Stimulated activated CD4-positive, alpha-beta T cell treated with anti-CD3 and anti-CD28 coated beads, TNF-alpha, amount 100 ng/mL, for 4 hours (primary cell): ENCODE measurements at regions not wholly inside any gene's neighbourhood (a gene's known extent, or its start where the extent isn't known, plus 50 kb on each side); places are given as distances from the start of the nearest gene placed in this dataset.
"Not testable (repeated sequence)": the region's sequence is repeated elsewhere in the genome, so short reads cannot be mapped to it uniquely, and the experiment has no call there.

Experiments
- DNase-seq, 3 experiments: peaks; one replicate each; pipeline ENCODE4 v3.0.0-alpha.2; 2020; ENCODE audit warnings: low read depth in 3 of 3

GRCh38 chr14:104304451-104305351 lies 166.3 kb downstream of the KIF26A start:
- no peak for DNase-seq

GRCh38 chr14:104305511-104306449 lies 167.4 kb downstream of the KIF26A start:
- no peak for DNase-seq

GRCh38 chr14:104306450-104307040 lies 168.2 kb downstream of the KIF26A start:
- DNase-seq: no peak

GRCh38 chr14:104307246-104307626 lies 168.8 kb downstream of the KIF26A start:
- no peak for DNase-seq

GRCh38 chr14:104307627-104308401 lies 169.4 kb downstream of the KIF26A start:
- DNase-seq: no peak

- DNase-seq: not testable (repeated sequence)
Measured at GRCh38 chr14:104308534-104308933, 170.1 kb downstream of the KIF26A start.

GRCh38 chr14:104309657-104310369 lies 171.4 kb downstream of the KIF26A start:
- DNase-seq: no peak

GRCh38 chr14:104311358-104311757 lies 173.0 kb downstream of the KIF26A start:
- DNase-seq: no peak

GRCh38 chr14:104313674-104314073 lies 175.3 kb downstream of the KIF26A start:
- no peak for DNase-seq

GRCh38 chr14:104314251-104314941 lies 176.0 kb downstream of the KIF26A start:
- no peak for DNase-seq

GRCh38 chr14:104315169-104315568 lies 176.8 kb downstream of the KIF26A start:
- DNase-seq: no peak

GRCh38 chr14:104315625-104316024 lies 177.2 kb downstream of the KIF26A start:
- no peak for DNase-seq

- no peak for DNase-seq
Measured at GRCh38 chr14:104316121-104316722, 177.8 kb downstream of the KIF26A start.

- no peak for DNase-seq
Measured at GRCh38 chr14:104316723-104317491, 178.5 kb downstream of the KIF26A start.

- DNase-seq: no peak
Measured at GRCh38 chr14:104317492-104317805, 179.1 kb downstream of the KIF26A start.

- DNase-seq: no peak
Measured at GRCh38 chr14:104317975-104318557, 179.7 kb downstream of the KIF26A start.

GRCh38 chr14:104318558-104319490 lies 180.4 kb downstream of the KIF26A start:
- DNase-seq: no peak
